NCI-H82 (cell line): ENCODE measurements at regions not wholly inside any gene's neighbourhood (a gene's known extent, or its start where the extent isn't known, plus 50 kb on each side); places are given as distances from the start of the nearest gene placed in this dataset.

Experiments used
- DNase-seq: peaks from one replicate; lab custom pipeline; 2025; lab: John Stamatoyannopoulos, UW

DNA sequence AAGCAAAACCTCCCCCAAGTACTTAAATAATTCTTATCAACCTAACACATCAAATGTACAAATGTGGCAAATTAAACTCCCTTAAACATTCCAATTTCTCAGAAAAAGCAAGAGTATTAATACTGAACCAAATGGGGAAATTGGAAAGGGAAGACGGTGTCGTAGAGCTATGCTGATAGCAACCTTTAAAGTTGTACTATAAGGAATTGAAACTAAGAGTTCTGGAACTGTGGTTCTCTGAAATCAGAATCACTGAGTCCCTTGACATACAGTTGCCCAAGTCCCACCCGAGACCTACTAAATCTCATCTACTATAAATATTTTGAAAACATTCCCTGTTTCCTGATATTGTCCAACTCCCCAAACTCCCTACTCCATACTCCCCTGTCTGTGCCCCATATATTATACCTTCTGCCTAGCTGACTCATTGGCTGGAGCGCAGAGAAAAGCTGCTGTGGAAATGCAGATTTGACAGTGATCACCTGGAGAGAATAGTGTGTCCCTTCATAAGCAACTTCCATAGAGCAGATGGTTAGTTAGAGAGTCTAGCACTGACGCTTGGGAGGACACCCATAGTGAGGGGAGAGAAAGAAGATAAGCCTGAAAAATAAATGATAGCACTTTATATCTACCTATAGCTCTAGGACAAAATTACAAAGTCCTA is 51.4 kb upstream of the ITM2B start:
- peak; percentile 33 for DNase-seq

DNA sequence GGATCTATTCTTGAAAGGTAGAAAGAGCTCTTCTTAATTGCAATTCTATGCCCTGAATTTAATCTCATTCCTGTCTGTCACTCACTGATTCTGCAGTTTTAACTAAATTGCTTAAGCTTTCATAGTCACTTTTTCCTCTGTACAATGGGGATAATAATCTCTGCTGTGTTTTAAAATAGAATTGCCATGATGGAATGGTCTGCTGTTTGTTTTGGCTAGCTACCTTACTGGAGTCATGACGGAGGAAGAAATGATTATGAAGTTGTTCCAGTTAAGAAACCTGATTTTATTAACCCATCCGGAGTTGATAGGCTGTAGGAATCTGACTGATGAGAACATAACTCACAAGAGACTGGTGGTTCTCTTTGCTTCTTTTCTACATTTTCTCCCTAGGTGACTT is 54.9 kb upstream of the ITM2B start:
- DNase-seq: no peak

GRCh38 chr13:48176781-48177180 is 56.2 kb upstream of the ITM2B start:
- DNase-seq: peak; percentile 99

DNA sequence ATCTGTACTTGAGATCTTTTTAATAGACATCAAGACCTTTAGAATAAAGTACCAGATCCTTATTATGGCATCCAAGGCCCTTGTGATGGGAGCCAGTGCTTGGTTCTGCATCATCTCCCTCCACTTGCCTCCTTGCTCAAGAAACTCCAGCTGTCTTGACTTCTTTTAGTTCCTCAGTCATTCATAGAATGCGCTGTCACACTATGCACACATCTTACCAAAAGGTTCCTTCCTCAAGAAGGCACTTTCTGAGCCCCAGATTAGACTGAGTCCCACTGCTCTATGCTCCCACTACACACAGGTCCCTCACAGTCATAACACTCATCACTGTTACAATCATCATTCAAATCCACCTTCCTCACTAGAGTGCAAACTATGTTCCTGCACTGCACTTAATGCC is 57.8 kb upstream of the ITM2B start:
- no peak for DNase-seq

GRCh38 chr13:48167866-48168265 is 65.1 kb upstream of the ITM2B start:
- DNase-seq: peak; percentile 97

DNA sequence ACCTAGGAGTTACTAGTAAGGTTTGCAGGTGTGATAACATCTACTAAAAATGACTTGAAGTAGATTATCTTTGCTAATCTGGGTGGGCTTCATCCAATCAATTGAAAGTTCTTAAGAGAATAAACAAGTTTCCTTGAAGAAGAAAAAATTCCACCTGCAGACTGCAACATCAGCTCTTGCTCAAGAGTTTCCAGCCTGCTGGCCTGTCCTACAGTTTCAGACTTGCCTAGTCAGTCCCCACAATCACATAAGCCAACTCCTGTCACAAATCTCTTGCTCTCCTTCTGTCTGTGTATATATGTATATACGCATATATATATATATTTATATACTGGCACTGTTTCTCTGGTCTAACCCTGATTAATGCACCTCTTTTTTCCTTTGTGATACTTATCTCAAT is 67.3 kb upstream of the ITM2B start:
- no peak for DNase-seq

- DNase-seq: peak; percentile 45
Observed at GRCh38 chr13:48165063-48165462, 67.9 kb upstream of the ITM2B start.

DNA sequence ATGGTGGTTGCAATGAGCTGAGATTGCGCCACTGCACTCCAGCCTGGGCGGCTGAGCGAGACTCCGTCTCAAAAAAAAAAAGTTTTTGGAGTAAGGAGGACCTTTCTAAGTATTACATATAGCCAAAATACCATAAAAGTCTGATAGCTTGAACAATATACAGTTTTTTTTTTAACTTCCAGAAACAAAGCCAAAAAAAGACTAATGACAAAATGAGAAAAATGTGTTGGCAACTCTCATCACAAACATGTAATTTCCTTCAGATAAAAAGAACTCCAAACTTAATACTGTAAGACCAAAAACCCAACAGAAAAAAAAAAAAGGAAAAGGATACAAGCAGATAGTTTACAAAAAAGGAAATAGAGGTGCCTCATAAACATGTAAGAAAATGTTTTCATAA is 68.2 kb upstream of the MED4 start:
- no peak for DNase-seq

DNA sequence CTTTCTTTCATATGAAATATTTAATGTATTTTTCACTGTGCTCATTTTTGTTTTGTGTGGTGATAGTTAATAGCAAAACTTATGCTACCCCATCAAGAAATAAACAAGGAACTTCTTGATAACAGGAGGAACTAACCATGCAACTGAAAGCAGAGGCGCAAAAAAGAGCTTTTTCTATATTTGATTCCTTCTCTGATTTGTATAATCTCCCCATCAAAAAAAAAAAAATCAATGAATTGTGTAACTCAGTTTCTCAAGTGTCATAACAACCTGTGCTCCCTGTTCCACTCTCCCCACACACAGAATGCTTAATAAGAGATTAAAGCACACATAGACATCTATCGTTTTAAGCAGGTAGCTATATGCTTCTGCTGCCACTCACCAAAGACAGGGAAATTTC is 67.3 kb upstream of the MED4 start:
- no peak for DNase-seq

DNA sequence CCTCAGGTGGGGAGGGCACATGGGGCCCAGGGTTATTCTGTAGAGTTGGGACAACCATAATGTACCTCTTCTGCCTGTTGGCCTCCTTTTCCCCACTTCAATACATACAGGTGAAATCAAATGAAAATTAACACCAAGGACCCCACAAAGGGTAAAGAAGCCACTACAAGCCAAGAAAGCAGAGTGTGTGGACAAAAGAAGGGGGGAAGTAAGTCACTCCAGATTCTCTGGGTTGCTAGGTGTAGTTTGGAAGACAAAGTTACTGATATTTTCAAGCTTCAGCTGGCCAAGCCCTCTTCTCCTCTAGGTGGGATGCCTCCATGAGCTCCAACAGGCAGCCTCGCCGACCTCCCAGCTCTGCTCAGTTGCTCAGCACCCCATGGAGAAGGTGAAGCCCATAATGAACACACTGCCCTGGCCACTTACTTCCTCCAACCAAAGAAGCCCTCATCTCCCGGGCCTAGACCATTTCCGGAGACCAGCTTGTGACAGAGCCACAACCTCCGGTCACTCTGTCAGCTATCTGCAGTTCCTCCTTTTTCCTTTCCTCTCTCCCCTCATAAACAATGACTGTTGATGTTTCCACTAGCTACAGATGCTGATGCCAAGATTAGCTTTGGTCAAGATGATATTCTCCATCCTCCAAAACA is 66.8 kb upstream of the MED4 start:
- no peak for DNase-seq

DNA sequence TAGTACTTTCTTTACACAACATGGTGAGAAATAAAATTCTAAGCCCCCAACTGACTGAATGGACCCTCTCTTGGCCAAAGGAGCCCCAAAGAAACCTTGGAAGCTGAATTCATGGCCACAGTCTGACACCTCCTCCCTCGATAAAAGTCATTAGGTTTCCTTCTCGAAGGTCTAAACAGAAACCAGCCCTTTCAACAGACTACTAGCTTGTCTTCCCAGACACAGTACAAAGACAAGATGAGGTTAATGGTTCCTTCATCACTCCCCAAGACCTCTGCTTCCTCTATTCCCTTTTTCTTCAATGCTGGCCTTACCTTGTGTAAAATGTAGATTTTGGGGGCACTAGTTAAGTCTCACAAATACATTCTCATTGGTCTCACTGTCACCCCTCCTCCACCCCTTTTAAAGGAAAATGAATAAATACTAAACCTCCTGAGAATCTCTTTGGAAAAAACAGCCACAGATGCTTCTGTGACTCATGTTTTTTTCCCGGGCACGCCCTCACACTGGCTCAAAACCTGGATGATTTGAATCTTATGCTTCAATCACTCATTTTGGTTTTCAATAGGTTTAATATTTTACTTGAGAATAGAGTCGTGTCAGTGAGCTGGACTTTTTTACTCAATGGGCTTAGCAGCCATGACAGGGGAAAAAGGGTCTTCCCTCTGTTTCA is 65.8 kb upstream of the MED4 start:
- DNase-seq: no peak

- DNase-seq: no peak
Observed at GRCh38 chr13:48159826-48160225, 64.9 kb upstream of the MED4 start.

DNA sequence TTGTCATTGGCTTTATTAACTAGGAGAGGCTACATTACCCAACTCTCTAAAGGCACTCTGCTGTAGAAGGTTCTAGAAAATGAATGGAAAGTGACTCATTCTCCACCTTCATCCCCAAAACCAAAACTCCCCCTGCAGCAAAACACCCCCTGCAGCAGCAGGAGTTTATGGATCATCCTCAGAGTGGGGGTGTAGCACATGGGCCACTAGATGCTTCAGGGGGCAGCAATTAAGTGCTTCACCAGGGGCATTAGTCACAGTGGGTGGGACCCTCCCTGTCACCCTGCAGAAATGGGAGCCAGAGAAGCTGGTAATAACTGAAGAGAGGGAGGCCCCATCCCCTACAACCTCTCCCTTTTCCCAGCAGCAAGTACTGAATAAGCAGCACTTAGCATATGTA is 64.5 kb upstream of the MED4 start:
- no peak for DNase-seq

DNA sequence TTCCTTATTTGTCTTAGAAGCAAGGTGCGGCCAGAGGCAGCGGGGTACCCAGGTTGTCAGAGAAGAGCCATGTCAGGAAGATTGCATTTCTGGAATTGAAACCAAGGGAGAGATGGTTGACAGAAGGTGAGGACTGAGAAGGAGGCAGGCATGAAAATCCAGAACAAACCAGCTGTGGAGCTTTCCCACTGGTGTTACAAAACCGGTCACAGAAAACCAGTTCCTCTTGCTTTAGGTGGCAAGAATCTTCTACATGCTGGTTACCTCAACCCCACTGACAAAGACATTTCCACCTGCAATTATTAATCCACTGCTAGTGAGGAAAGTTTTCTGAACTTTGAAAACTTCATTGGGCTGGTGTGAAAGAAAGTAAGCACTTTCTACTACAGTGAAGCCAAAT is 64.0 kb upstream of the MED4 start:
- DNase-seq: no peak

DNA sequence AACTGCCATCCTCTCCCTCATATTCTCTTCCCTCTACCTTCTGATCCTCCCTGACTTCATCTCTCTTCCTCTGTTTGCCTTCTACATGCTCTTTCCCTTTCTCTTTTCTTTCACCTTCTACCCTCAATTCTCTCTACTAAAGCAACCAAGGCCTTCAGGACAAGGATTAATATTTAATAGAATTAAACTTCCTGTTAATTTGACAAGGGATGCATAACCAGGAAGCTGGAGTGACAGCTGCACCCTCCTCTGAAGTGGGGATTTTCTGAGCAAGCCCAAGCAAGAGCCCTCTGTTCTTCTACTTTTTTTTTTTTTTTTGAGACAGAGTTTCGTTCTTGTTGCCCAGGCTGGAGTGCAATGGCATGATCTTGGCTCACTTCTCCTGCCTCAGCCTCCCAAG is 63.4 kb upstream of the MED4 start:
- peak; percentile 77 for DNase-seq

GRCh38 chr13:48156466-48156865 is 61.6 kb upstream of the MED4 start:
- no peak for DNase-seq

DNA sequence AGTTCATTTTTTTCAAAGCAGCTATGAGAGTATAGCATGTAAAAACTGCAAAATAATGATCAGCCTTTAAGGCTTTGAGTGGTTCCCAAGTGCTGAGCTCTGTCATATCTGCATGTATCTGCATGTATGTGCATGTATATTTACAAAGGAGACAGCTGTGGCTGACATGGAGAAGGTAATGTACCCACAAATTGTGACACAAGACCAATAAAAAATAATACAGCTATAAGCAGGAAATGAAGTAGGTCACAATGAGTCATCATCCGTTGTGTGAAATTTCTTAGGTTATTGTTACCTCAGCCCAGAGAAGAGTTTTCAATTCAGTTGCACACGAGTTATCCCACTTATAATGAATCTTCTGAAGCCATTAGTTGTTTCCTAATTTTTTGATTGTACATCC is 60.9 kb upstream of the MED4 start:
- DNase-seq: no peak

- no peak for DNase-seq
Observed at GRCh38 chr13:48154671-48155070, 59.8 kb upstream of the MED4 start.

DNA sequence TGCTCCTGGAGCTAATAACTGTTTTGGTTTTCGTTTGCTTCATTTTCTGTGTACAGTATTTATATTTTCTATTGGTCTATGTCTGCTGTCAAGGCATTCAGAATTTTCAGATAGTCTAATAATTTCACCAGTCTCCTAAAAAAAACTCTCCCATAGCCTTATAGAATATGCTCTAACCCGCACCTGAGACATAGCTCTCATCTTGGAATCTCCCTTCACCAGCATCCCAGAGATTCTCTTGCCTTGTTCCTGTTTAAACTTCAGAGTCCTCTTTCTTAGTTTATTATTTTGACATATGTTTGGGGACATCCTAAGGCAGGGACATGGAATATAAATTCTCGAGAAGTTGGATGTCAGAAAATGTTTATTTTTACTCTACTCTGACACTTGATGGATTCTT is 58.3 kb upstream of the MED4 start:
- no peak for DNase-seq

- no peak for DNase-seq
Observed at GRCh38 chr13:48151363-48152161, 56.7 kb upstream of the MED4 start.

DNA sequence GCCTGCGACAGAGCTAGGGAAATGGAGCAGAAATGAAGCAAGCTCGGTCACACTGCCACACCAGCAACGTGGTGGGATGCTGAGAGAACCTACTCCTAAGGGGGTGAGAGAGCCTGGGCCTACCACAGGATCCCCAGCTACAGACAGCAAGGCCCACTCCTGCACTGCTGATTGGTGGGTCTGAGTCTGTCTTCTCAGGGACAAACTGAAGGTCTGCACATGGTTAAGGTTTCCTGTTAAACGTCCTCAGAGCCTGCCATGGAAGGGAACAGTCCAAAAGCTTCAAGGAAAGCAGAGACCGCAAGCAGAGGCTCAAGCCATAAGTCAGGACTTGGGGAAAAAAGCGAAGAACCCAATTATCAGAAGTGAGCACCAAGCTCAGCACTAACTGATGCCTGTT is 53.5 kb upstream of the MED4 start:
- DNase-seq: no peak

DNA sequence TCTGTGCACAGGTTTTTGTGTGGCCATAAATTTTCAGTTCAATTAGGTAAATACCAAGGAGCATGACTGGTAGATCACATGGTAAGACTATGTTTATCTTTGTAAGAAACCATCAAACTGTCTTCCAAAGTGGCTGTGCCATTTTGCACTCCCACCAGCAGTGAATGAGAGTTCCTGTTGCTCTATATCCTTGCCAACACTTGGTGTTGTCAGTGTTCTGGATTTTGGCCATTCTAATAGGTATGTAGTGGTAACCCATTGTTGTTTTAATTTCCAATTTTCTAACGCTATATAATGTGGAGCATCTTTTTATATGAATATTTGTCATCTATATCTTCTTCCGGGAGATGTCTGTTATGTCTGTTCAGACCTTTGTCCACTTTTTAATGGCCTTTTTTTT is 51.7 kb upstream of the MED4 start:
- no peak for DNase-seq

DNA sequence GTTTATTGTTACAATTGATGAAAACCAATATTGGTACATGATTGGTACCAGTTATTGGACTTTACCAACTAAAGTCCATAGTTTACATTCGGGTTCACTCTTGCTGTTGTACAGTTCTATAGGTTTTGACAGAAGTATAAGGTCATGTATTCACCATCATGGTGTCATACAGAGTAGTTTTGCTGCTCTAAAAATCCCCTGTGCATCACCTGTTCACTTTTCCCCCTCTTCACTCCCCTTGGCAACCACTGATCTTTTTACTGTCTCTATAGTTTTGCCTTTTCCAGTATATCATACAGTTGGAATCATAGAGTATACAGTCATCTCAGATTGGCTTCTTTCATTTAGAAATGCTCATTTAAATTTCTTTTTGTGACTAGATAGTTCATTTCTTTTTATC is 51.2 kb upstream of the MED4 start:
- no peak for DNase-seq
